ENCODE measurements at regions not wholly inside any gene's neighbourhood (a gene's known extent, or its start where the extent isn't known, plus 50 kb on each side); places are given as distances from the start of the nearest gene placed in this dataset.

DNA sequence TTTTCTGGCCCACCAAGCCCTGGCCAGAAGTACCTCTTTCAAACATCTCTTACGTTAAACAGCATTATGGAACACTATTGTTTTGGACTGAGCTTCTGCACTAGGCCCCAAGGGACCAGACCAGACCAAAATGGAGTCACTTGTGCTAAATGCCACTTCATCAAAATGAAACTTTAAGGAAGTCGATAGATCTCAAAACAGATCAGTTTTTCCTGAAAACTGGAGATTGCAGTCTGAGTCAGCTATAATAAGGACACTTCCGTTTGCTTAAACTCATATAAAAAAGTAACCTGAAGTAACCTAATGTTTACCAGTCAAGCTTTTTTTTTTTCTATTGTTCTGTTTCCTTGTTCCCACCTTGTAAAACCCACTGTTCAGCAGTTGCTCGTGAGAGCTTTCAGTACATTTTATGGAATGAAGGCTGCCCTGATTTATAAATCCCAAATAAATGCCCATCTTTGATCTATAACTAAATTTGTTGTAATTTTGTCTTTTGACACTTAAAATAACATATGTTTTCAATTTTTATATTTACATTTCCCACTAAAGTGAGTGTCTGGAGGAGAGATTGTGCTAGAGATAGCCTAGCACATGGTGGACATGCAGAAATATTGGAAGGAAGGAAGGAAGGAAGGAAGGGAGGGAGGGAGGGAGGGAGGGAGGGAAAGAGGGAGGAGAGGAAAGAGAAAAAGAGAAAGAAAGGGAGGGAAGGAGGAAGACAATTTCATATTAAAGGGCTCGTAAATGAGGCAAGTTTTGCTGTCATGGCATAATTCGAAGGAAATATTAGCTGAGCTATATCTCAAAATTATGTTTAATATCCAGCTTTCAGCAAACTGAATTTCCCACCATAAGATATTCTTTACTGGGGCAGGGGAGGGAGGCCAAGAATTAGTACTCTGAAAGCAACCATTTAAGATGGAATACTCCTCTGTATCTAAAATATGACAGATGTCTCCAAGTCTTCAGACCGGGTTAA is 77.0 kb upstream of the CXADR start:
- H3K4me3 ChIP-seq (replicated peaks in 1 of 3), result no peak overlapping the region
- no peak for DNase-seq
- H3K36me3 ChIP-seq, result no peaks in the 10 kb centered on the region
- no peak overlapping the region for H3K27ac ChIP-seq
- H3K27me3 ChIP-seq, result no peaks in the 10 kb centered on the region
- H3K4me1 ChIP-seq, result peaks cover 6 to 7% of the 10 kb centered on the region in 2 donors
- no peaks in the 10 kb centered on the region for H3K9me3 ChIP-seq
- TF ChIP-seq POLR2A (IDR thresholded peaks at IDR 0.05), result no peak
- TF ChIP-seq, protein P1, sequence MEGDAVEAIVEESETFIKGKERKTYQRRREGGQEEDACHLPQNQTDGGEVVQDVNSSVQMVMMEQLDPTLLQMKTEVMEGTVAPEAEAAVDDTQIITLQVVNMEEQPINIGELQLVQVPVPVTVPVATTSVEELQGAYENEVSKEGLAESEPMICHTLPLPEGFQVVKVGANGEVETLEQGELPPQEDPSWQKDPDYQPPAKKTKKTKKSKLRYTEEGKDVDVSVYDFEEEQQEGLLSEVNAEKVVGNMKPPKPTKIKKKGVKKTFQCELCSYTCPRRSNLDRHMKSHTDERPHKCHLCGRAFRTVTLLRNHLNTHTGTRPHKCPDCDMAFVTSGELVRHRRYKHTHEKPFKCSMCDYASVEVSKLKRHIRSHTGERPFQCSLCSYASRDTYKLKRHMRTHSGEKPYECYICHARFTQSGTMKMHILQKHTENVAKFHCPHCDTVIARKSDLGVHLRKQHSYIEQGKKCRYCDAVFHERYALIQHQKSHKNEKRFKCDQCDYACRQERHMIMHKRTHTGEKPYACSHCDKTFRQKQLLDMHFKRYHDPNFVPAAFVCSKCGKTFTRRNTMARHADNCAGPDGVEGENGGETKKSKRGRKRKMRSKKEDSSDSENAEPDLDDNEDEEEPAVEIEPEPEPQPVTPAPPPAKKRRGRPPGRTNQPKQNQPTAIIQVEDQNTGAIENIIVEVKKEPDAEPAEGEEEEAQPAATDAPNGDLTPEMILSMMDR (IDR thresholded peaks at IDR 0.05), result no peak
- WGBS, 2 donors, result 77 to 78% methylated on average over 7 of the region's 7 CpGs
- intact Hi-C loops (cut with DNase I), result no loop called here

DNA sequence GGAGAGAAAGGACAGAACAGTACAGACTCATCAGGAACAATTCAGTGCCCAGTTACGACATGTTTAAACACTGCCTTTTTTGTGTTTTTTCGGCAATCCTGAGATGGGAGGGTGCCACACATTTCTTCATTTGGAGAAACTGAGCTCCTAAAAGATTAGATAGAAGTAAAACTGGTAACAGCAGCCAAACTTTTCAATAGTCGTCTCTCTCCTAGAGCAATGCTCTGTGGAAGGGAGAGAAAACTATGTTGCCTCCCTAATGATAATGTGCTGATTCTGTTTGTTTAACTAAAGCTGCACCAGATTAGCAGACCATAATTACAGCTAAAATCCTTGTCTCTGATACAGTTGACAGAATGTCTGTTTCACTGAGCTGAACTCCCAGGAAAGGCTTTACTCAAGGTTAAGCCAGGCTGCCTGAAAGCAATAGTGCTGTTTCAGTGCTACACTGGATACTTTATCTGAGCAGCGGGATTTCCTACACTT is 76.2 kb upstream of the CXADR start:
- Histone ChIP-seq H3K27ac (no peak overlapping the region), H3K9me3 (no peaks in the 10 kb centered on the region), H3K4me1 (peaks cover 7 to 10% of the 10 kb centered on the region in 2 donors), H3K27me3 (no peaks in the 10 kb centered on the region), H3K36me3 (no peaks in the 10 kb centered on the region), H3K4me3 (replicated peaks in 1 of 3) (no peak overlapping the region)
- 56 to 59% methylated on average over 4 of the region's 4 CpGs for WGBS, 2 donors
- no peak for DNase-seq
- intact Hi-C loops (cut with DNase I), result no loop called here
- TF ChIP-seq, protein P1 (IDR thresholded peaks at IDR 0.05), result no peak
- TF ChIP-seq POLR2A (IDR thresholded peaks at IDR 0.05), result no peak

DNA sequence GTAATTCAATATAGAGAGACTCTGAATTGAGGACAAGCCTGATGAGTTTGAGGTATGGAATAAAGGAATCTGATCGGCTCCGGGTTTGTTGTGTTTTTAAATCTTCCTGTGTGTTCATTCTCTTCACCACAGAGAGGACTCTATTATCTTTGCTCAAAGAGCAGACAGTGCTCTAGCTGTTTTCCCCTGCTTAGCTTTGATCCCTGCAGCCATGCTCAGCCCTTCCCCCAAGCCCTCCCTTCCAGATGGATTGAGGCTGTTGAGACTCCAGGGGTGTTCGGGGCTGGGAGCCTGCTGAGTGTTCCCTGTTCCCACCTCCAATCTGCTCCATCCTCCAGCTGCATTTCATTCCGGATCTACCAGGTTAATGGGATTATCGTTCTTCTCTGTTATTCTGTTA is 74.2 kb upstream of the CXADR start:
- intact Hi-C loops (cut with DNase I), result no loop called here
- H3K4me3 ChIP-seq (replicated peaks in 1 of 3), result no peak overlapping the region
- no peaks in the 10 kb centered on the region for H3K36me3 ChIP-seq
- no peaks in the 10 kb centered on the region for H3K9me3 ChIP-seq
- DNase-seq, result no peak
- H3K4me1 ChIP-seq, result peaks cover 7 to 10% of the 10 kb centered on the region in 2 donors
- H3K27ac ChIP-seq, result no peak overlapping the region
- TF ChIP-seq, protein P1 (IDR thresholded peaks at IDR 0.05), result no peak
- no peak for TF ChIP-seq POLR2A (IDR thresholded peaks at IDR 0.05)
- WGBS, 2 donors, result 34 to 39% methylated on average over 5 of the region's 5 CpGs
- H3K27me3 ChIP-seq, result no peaks in the 10 kb centered on the region

DNA sequence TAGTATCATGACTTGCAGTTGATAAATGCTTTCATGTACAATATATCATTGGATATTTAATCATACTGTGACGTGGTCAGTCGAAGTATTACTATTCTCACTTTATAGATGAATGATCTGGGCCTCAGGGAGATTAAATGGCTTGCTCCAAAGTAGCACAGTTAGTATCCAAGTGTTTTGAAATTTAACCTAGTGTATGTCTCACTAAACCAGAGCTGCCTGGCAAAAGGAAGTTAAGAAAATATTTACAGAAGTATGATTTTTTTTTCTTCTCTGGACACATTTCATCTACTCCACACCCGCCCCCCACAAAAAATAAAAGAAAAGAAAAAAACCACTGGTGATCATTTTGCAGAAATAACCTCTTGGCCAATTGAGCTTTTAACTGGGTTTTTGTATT is 71.9 kb upstream of the CXADR start:
- H3K4me3 ChIP-seq (replicated peaks in 1 of 3), result no peak overlapping the region
- no peak for TF ChIP-seq POLR2A (IDR thresholded peaks at IDR 0.05)
- TF ChIP-seq, protein P1 (IDR thresholded peaks at IDR 0.05), result no peak
- no peaks in the 10 kb centered on the region for H3K36me3 ChIP-seq
- H3K27me3 ChIP-seq, result no peaks in the 10 kb centered on the region
- intact Hi-C loops (cut with DNase I), result no loop called here
- H3K9me3 ChIP-seq, result no peaks in the 10 kb centered on the region
- WGBS, 2 donors, result 65 to 82% methylated on average over 3 of the region's 3 CpGs
- H3K4me1 ChIP-seq, result peaks cover 7 to 10% of the 10 kb centered on the region in 2 donors
- H3K27ac ChIP-seq, result no peak overlapping the region
- no peak for DNase-seq

DNA sequence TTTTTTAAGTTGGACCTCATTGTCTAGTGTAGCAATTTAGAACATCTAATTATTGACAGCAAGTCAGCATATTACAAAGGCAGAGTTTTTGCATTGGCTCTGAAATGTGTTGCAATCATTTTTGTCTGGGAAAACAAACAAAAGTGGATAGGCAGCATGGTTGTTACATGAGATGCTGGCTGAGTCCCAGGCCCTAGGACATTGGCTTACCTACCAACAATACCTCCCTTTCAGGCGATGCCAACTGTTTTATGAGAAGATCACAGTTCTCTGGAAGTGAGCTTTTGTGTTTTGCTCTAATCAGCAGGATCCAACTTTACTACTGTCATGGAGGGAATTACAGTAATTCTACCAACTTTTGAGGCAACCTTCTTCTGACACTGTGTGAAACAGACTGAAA is 71.5 kb upstream of the CXADR start:
- no peak overlapping the region for H3K4me3 ChIP-seq (replicated peaks in 1 of 3)
- DNase-seq, result peak; percentile 22 to 52
- H3K36me3 ChIP-seq, result no peaks in the 10 kb centered on the region
- peaks cover 7 to 10% of the 10 kb centered on the region in 2 donors for H3K4me1 ChIP-seq
- intact Hi-C loops (cut with DNase I), result no loop called here
- no peak overlapping the region for H3K27ac ChIP-seq
- 75 to 88% methylated on average over 1 of the region's 1 CpG for WGBS, 2 donors
- TF ChIP-seq POLR2A (IDR thresholded peaks at IDR 0.05), result no peak
- TF ChIP-seq, protein P1 (IDR thresholded peaks at IDR 0.05), result no peak
- H3K27me3 ChIP-seq, result no peaks in the 10 kb centered on the region
- no peaks in the 10 kb centered on the region for H3K9me3 ChIP-seq
